ENCODE measurements at regions not wholly inside any gene's neighbourhood (a gene's known extent, or its start where the extent isn't known, plus 50 kb on each side); places are given as distances from the start of the nearest gene placed in this dataset.

- TF ChIP-seq CTCF (IDR thresholded peaks at IDR 0.05; ENCODE audit: low read length) (no peak), EZH2 (optimal IDR thresholded peaks at IDR 0.05; ENCODE audit: low read depth, low read length) (no peak)
Observed at GRCh38 chr4:127261476-127261875, 371.3 kb upstream of the INTU start.
